UCSD-AML1 (cell line): ENCODE measurements at regions not wholly inside any gene's neighbourhood (a gene's known extent, or its start where the extent isn't known, plus 50 kb on each side); places are given as distances from the start of the nearest gene placed in this dataset.

Experiments
- DNase-seq: peaks from one replicate; lab custom pipeline; 2025; ENCODE audit not compliant: unreplicated experiment; lab: John Stamatoyannopoulos, UW

GRCh38 chr2:52258038-52258437 is 1226.1 kb upstream of the NRXN1 start:
- no peak for DNase-seq

GRCh38 chr2:52253416-52253980 is 1221.6 kb upstream of the NRXN1 start:
- DNase-seq = no peak

- no peak for DNase-seq
Observed at GRCh38 chr2:52238782-52239181, 1206.8 kb upstream of the NRXN1 start.

- DNase-seq = no peak
Observed at GRCh38 chr2:52222128-52222527, 1190.2 kb upstream of the NRXN1 start.

GRCh38 chr2:52220393-52220792 is 1188.5 kb upstream of the NRXN1 start:
- DNase-seq = peak; percentile 1

GRCh38 chr2:52210611-52211010 is 1178.7 kb upstream of the NRXN1 start:
- no peak for DNase-seq

- DNase-seq = no peak
Observed at GRCh38 chr2:52210161-52210560, 1178.2 kb upstream of the NRXN1 start.

- no peak for DNase-seq
Observed at GRCh38 chr2:52194342-52194741, 1162.4 kb upstream of the NRXN1 start.

- DNase-seq = no peak
Observed at GRCh38 chr2:52193804-52194203, 1161.9 kb upstream of the NRXN1 start.

GRCh38 chr2:52192656-52193055 is 1160.7 kb upstream of the NRXN1 start:
- no peak for DNase-seq

- no peak for DNase-seq
Observed at GRCh38 chr2:52181080-52181479, 1149.1 kb upstream of the NRXN1 start.

GRCh38 chr2:52178845-52179244 is 1146.9 kb upstream of the NRXN1 start:
- no peak for DNase-seq

- DNase-seq = no peak
Observed at GRCh38 chr2:52145005-52145404, 1113.1 kb upstream of the NRXN1 start.

- no peak for DNase-seq
Observed at GRCh38 chr2:52144590-52144989, 1112.7 kb upstream of the NRXN1 start.

GRCh38 chr2:52141076-52141475 is 1109.1 kb upstream of the NRXN1 start:
- no peak for DNase-seq

GRCh38 chr2:52139241-52139640 is 1107.3 kb upstream of the NRXN1 start:
- DNase-seq = no peak

GRCh38 chr2:52135235-52135634 is 1103.3 kb upstream of the NRXN1 start:
- DNase-seq = no peak

GRCh38 chr2:52128081-52128480 is 1096.1 kb upstream of the NRXN1 start:
- no peak for DNase-seq

GRCh38 chr2:52127527-52127926 is 1095.6 kb upstream of the NRXN1 start:
- no peak for DNase-seq

GRCh38 chr2:52117299-52117698 is 1085.4 kb upstream of the NRXN1 start:
- no peak for DNase-seq

GRCh38 chr2:52115750-52116149 is 1083.8 kb upstream of the NRXN1 start:
- DNase-seq = no peak

GRCh38 chr2:52113338-52113737 is 1081.4 kb upstream of the NRXN1 start:
- DNase-seq = no peak

GRCh38 chr2:52112141-52112540 is 1080.2 kb upstream of the NRXN1 start:
- DNase-seq = no peak

- DNase-seq = no peak
Observed at GRCh38 chr2:52107124-52107523, 1075.2 kb upstream of the NRXN1 start.
